ENCODE measurements at regions not wholly inside any gene's neighbourhood (a gene's known extent, or its start where the extent isn't known, plus 50 kb on each side); places are given as distances from the start of the nearest gene placed in this dataset.

GRCh38 chr1:143698016-143698415 is 273.8 kb downstream of the FAM72C start:
- intact Hi-C loops (cut with DNase I): no loop called here
- ATAC-seq: peak; percentile 95
- no peak overlapping the region for H3K4me3 ChIP-seq
- no peak overlapping the region for H3K27ac ChIP-seq
- peak; percentile 62 for TF ChIP-seq CTCF (IDR thresholded peaks at IDR 0.05)
- H3K9me3 ChIP-seq: no peaks in the 10 kb centered on the region
- no peaks in the 10 kb centered on the region for H3K36me3 ChIP-seq
- peak; percentile 80 for DNase-seq
- H3K27me3 ChIP-seq: peaks cover 69% of the 10 kb centered on the region
- no peaks in the 10 kb centered on the region for H3K4me1 ChIP-seq

GRCh38 chr1:143694085-143694484 is 277.7 kb downstream of the FAM72C start:
- Histone ChIP-seq H3K4me1 (no peaks in the 10 kb centered on the region), H3K9me3 (no peaks in the 10 kb centered on the region), H3K27me3 (peaks cover 88% of the 10 kb centered on the region), H3K36me3 (no peaks in the 10 kb centered on the region), H3K4me3 (no peak overlapping the region), H3K27ac (no peak overlapping the region)
- intact Hi-C loops (cut with DNase I): no loop called here
- no peak for TF ChIP-seq CTCF (IDR thresholded peaks at IDR 0.05)
- ATAC-seq: no peak
- no peak for DNase-seq

- peaks cover 68% of the 10 kb centered on the region for H3K27me3 ChIP-seq
- intact Hi-C loops (cut with DNase I): no loop called here
- no peak overlapping the region for H3K27ac ChIP-seq
- no peak overlapping the region for H3K4me3 ChIP-seq
- TF ChIP-seq CTCF (IDR thresholded peaks at IDR 0.05): no peak
- no peaks in the 10 kb centered on the region for H3K9me3 ChIP-seq
- H3K4me1 ChIP-seq: no peaks in the 10 kb centered on the region
- DNase-seq (no peak), ATAC-seq (peak; percentile 16)
- no peaks in the 10 kb centered on the region for H3K36me3 ChIP-seq
Observed at GRCh38 chr1:143691971-143692529, 279.7 kb downstream of the FAM72C start.

- no peak for DNase-seq
- Histone ChIP-seq H3K36me3 (no peaks in the 10 kb centered on the region), H3K27ac (no peak overlapping the region), H3K9me3 (no peaks in the 10 kb centered on the region), H3K4me3 (no peak overlapping the region), H3K4me1 (no peaks in the 10 kb centered on the region), H3K27me3 (peaks cover 62% of the 10 kb centered on the region)
- no peak for TF ChIP-seq CTCF (IDR thresholded peaks at IDR 0.05)
- ATAC-seq: no peak
- intact Hi-C loops (cut with DNase I): no loop called here
Observed at GRCh38 chr1:143691400-143691891, 280.3 kb downstream of the FAM72C start.

GRCh38 chr1:143689781-143690180 is 282.0 kb downstream of the FAM72C start:
- ATAC-seq (no peak), DNase-seq (no peak)
- TF ChIP-seq CTCF (IDR thresholded peaks at IDR 0.05): no peak

GRCh38 chr1:143680304-143680703 is 291.5 kb downstream of the FAM72C start:
- TF ChIP-seq CTCF (IDR thresholded peaks at IDR 0.05): no peak
- Histone ChIP-seq H3K27ac (no peak overlapping the region), H3K36me3 (no peaks in the 10 kb centered on the region), H3K27me3 (peaks cover 14% of the 10 kb centered on the region), H3K4me3 (no peak overlapping the region), H3K4me1 (no peaks in the 10 kb centered on the region), H3K9me3 (no peaks in the 10 kb centered on the region)
- intact Hi-C loops (cut with DNase I): no loop called here
- no peak for DNase-seq
- ATAC-seq: no peak

More at GRCh38 chr1:143689781-143690180, 282.0 kb downstream of the FAM72C start:
- H3K4me1 ChIP-seq: no peaks in the 10 kb centered on the region
- intact Hi-C loops (cut with DNase I): no loop called here
- no peaks in the 10 kb centered on the region for H3K36me3 ChIP-seq
- H3K9me3 ChIP-seq: no peaks in the 10 kb centered on the region
- H3K27me3 ChIP-seq: peaks cover 47% of the 10 kb centered on the region
- H3K27ac ChIP-seq: no peak overlapping the region
- no peak overlapping the region for H3K4me3 ChIP-seq

Measured in upper lobe of right lung (tissue), 1 donor.